HCT116 (cell line): ENCODE measurements at regions not wholly inside any gene's neighbourhood (a gene's known extent, or its start where the extent isn't known, plus 50 kb on each side); places are given as distances from the start of the nearest gene placed in this dataset.

Source experiments
- CEBPB ChIP-seq: IDR thresholded peaks from 2 replicates; pipeline ENCODE4 v1.6.1; 2012; ENCODE audit warnings: low read depth
- CTCF ChIP-seq, 3 experiments: fragments of 200-600 bp in 1 of 3; sonication (generic) in 1 of 3; IDR thresholded peaks in 2 of 3; conservative IDR thresholded peaks in 1 of 3; 2 replicates each; pipeline ENCODE4 v1.5.1; 2012 to 2017; ENCODE audit warnings: low read depth in 2 of 3, low read length in 2 of 3, antibody characterized with exemption in 1 of 3, borderline replicate concordance in 1 of 3, control low read depth in 1 of 3, mild to moderate bottlenecking in 1 of 3, mixed read lengths in 1 of 3, mixed run types in 1 of 3, moderate library complexity in 1 of 3; ENCODE audit not compliant: insufficient read depth in 1 of 3
- EGR1 ChIP-seq: IDR thresholded peaks from 2 replicates; pipeline ENCODE4 v1.6.1; 2012; ENCODE audit warnings: low read depth
- EZH2 ChIP-seq: fragments of 200-600 bp; sonication (generic); IDR thresholded peaks from 2 replicates; pipeline ENCODE4 v1.6.1; 2017; ENCODE audit warnings: antibody characterized with exemption, mixed run types
- POLR2A ChIP-seq: IDR thresholded peaks from 2 replicates; pipeline ENCODE4 v1.7.0; 2011; ENCODE audit warnings: borderline replicate concordance; ENCODE audit not compliant: insufficient read depth, insufficient read length; ENCODE audit errors: extremely low read depth
- POLR2AphosphoS5 ChIP-seq: IDR thresholded peaks from 2 replicates; pipeline ENCODE4 v1.6.1; 2011; ENCODE audit warnings: mild to moderate bottlenecking, low read depth, low read length, moderate library complexity
- SIN3A ChIP-seq: IDR thresholded peaks from 2 replicates; pipeline ENCODE4 v1.6.1; 2012; ENCODE audit warnings: low read depth
- SP1 ChIP-seq: IDR thresholded peaks from 2 replicates; pipeline ENCODE4 v1.6.1; 2012; ENCODE audit warnings: low read depth
- ZBTB33 ChIP-seq: IDR thresholded peaks from 2 replicates; pipeline ENCODE4 v1.6.1; 2011; ENCODE audit warnings: mild to moderate bottlenecking, low read length, moderate library complexity; ENCODE audit not compliant: insufficient replicate concordance; ENCODE audit errors: extremely low read depth

GRCh38 chr2:54374591-54375364, 81.3 kb upstream of the SPTBN1 start:
- no peak for TF ChIP-seq POLR2AphosphoS5
- no peak for TF ChIP-seq CTCF (IDR thresholded peaks at IDR 0.05 in 2 of 3, conservative IDR thresholded peaks at IDR 0.05 in 1 of 3; ENCODE audit: borderline replicate concordance in 1 of 3, insufficient read depth in 1 of 3, low read depth in 2 of 3, low read length in 2 of 3)
- TF ChIP-seq EZH2, result no peak
- no peak for TF ChIP-seq ZBTB33
- TF ChIP-seq POLR2A, result no peak
- no peak for TF ChIP-seq EGR1
- no peak for TF ChIP-seq SP1
- no peak for TF ChIP-seq SIN3A
- TF ChIP-seq CEBPB, result no peak
